OCI-LY3 (cell line): ENCODE measurements at regions not wholly inside any gene's neighbourhood (a gene's known extent, or its start where the extent isn't known, plus 50 kb on each side); places are given as distances from the start of the nearest gene placed in this dataset.

Experiments used
- CTCF ChIP-seq: fragments of 200-600, 300-600 bp; sonication (generic); IDR thresholded peaks from 2 replicates; pipeline ENCODE4 v1.5.1; 2014; ENCODE audit warnings: antibody characterized with exemption, low read length, low read depth
- EZH2phosphoT487 ChIP-seq: fragments of 200-600 bp; shearing (Covaris generic); IDR thresholded peaks from 2 replicates; pipeline ENCODE4 v1.6.1; 2018; ENCODE audit warnings: antibody characterized with exemption, mixed run types, low read depth

- TF ChIP-seq CTCF, result no peak
- TF ChIP-seq EZH2phosphoT487, result no peak
Measured at GRCh38 chr13:74191410-74191809, 57.2 kb upstream of the KLF12 start.
